OCI-LY3 (cell line): ENCODE measurements at regions not wholly inside any gene's neighbourhood (a gene's known extent, or its start where the extent isn't known, plus 50 kb on each side); places are given as distances from the start of the nearest gene placed in this dataset.

Experiments used
- CTCF ChIP-seq: fragments of 200-600, 300-600 bp; sonication (generic); IDR thresholded peaks from 2 replicates; pipeline ENCODE4 v1.5.1; 2014; ENCODE audit warnings: antibody characterized with exemption, low read length, low read depth
- EZH2phosphoT487 ChIP-seq: fragments of 200-600 bp; shearing (Covaris generic); IDR thresholded peaks from 2 replicates; pipeline ENCODE4 v1.6.1; 2018; ENCODE audit warnings: antibody characterized with exemption, mixed run types, low read depth

GRCh38 chrY:8590641-8591040 is 746.6 kb upstream of the TSPY4 start:
- TF ChIP-seq CTCF (no peak), EZH2phosphoT487 (no peak)
